ENCODE measurements at regions not wholly inside any gene's neighbourhood (a gene's known extent, or its start where the extent isn't known, plus 50 kb on each side); places are given as distances from the start of the nearest gene placed in this dataset.

- Histone ChIP-seq H2AK5ac (ENCODE audit: low read length, severe bottlenecking) (no peak overlapping the region), H3K18ac (ENCODE audit: low read depth in 1 of 2, low read length in 2 of 2) (no peak overlapping the region), H3K9ac (ENCODE audit: low read length) (no peak overlapping the region), H2BK120ac (ENCODE audit: low read depth, low read length) (no peak overlapping the region), H2BK5ac (ENCODE audit: low read depth, low read length, poor library complexity, severe bottlenecking) (no peak overlapping the region), H3K36me3 (ENCODE audit: control insufficient read depth in 1 of 2, insufficient read depth in 2 of 2, low read depth in 1 of 2, low read length in 2 of 2) (no peaks in the 10 kb centered on the region), H2BK15ac (ENCODE audit: low read depth, poor library complexity, severe bottlenecking) (no peak overlapping the region), H4K91ac (ENCODE audit: low read length) (no peak overlapping the region), H3K4me2 (ENCODE audit: low read length, poor library complexity, severe bottlenecking) (no peak overlapping the region), H3K9me3 (ENCODE audit: control insufficient read depth, low read length) (peaks cover 5% of the 10 kb centered on the region), H3K4me3 (ENCODE audit: insufficient read depth in 1 of 2, low read depth in 1 of 2, low read length in 2 of 2) (no peak overlapping the region), H3K27ac (ENCODE audit: low read length, poor library complexity, severe bottlenecking) (no peak overlapping the region), H2BK12ac (ENCODE audit: low read length in 2 of 2) (no peak overlapping the region), H3K4ac (ENCODE audit: low read depth in 1 of 2, low read length in 2 of 2) (no peak overlapping the region), H2AFZ (ENCODE audit: low read depth, low read length) (no peak overlapping the region), H3K4me1 (ENCODE audit: control insufficient read depth, insufficient read depth, low read depth, low read length) (no peaks in the 10 kb centered on the region), H3K79me1 (replicated peaks; ENCODE audit: low read length, poor library complexity, severe bottlenecking) (no peaks in the 10 kb centered on the region), H4K8ac (ENCODE audit: low read length) (no peak overlapping the region), H3K27me3 (ENCODE audit: control insufficient read depth in 1 of 2, insufficient read depth in 1 of 2, low read length in 2 of 2) (peaks cover 0 to 2% of the 10 kb centered on the region in 2 experiments), H3K23ac (ENCODE audit: low read length in 2 of 2) (no peak overlapping the region), H3K14ac (ENCODE audit: low read length in 2 of 2) (no peak overlapping the region)
- no peak for DNase-seq
- 75% methylated on average over 5 of the region's 5 CpGs for WGBS
Observed at GRCh38 chr18:78865056-78865598, 114.5 kb upstream of the SALL3 start.

DNA sequence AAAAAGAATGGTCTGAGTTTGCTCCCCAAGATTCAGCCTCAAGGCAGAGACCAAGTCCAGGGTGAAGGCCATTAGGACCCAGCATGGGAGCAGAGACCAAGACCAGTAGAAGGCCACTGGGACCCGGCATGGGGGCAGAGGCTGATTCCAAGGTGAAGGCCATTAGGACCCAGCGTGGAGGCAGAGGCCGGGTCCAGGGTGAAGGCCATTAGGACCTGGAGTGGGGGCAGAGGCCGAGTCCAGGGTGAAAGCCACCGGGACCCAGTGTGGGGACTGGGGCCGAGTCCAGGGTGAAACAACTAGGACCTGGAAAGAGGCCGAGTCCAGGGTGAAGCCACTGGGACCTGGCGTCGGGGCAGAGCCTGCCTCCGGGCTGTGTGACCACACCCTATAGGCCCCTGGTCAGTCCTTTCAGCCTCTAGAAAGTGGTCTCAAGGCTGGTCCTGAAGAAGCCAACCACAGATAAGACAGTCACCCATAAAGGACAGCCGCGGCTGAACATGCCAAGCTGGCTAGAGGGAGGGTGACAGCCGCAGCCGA, 113.8 kb upstream of the SALL3 start:
- H2BK5ac ChIP-seq (ENCODE audit: low read depth, low read length, poor library complexity, severe bottlenecking) = no peak overlapping the region
- WGBS = 91% methylated on average over 14 of the region's 14 CpGs
- H2BK15ac ChIP-seq (ENCODE audit: low read depth, poor library complexity, severe bottlenecking) = no peak overlapping the region
- H3K27ac ChIP-seq (ENCODE audit: low read length, poor library complexity, severe bottlenecking) = no peak overlapping the region
- no peak overlapping the region for H2BK12ac ChIP-seq (ENCODE audit: low read length in 2 of 2)
- no peaks in the 10 kb centered on the region for H3K79me1 ChIP-seq (replicated peaks; ENCODE audit: low read length, poor library complexity, severe bottlenecking)
- no peak for DNase-seq
- no peak overlapping the region for H3K4me2 ChIP-seq (ENCODE audit: low read length, poor library complexity, severe bottlenecking)
- H3K14ac ChIP-seq (ENCODE audit: low read length in 2 of 2) = no peak overlapping the region
- H3K36me3 ChIP-seq (ENCODE audit: control insufficient read depth in 1 of 2, insufficient read depth in 2 of 2, low read depth in 1 of 2, low read length in 2 of 2) = no peaks in the 10 kb centered on the region
- no peak overlapping the region for H3K4me3 ChIP-seq (ENCODE audit: insufficient read depth in 1 of 2, low read depth in 1 of 2, low read length in 2 of 2)
- no peak overlapping the region for H3K18ac ChIP-seq (ENCODE audit: low read depth in 1 of 2, low read length in 2 of 2)
- H2AFZ ChIP-seq (ENCODE audit: low read depth, low read length) = no peak overlapping the region
- H3K27me3 ChIP-seq (ENCODE audit: control insufficient read depth in 1 of 2, insufficient read depth in 1 of 2, low read length in 2 of 2) = no peaks in the 10 kb centered on the region
- no peak overlapping the region for H4K8ac ChIP-seq (ENCODE audit: low read length)
- H4K91ac ChIP-seq (ENCODE audit: low read length) = no peak overlapping the region
- H2AK5ac ChIP-seq (ENCODE audit: low read length, severe bottlenecking) = no peak overlapping the region
- no peaks in the 10 kb centered on the region for H3K4me1 ChIP-seq (ENCODE audit: control insufficient read depth, insufficient read depth, low read depth, low read length)
- no peak overlapping the region for H2BK120ac ChIP-seq (ENCODE audit: low read depth, low read length)
- H3K23ac ChIP-seq (ENCODE audit: low read length in 2 of 2) = no peak overlapping the region
- H3K9ac ChIP-seq (ENCODE audit: low read length) = no peak overlapping the region
- no peaks in the 10 kb centered on the region for H3K9me3 ChIP-seq (ENCODE audit: control insufficient read depth, low read length)
- H3K4ac ChIP-seq (ENCODE audit: low read depth in 1 of 2, low read length in 2 of 2) = no peak overlapping the region

DNA sequence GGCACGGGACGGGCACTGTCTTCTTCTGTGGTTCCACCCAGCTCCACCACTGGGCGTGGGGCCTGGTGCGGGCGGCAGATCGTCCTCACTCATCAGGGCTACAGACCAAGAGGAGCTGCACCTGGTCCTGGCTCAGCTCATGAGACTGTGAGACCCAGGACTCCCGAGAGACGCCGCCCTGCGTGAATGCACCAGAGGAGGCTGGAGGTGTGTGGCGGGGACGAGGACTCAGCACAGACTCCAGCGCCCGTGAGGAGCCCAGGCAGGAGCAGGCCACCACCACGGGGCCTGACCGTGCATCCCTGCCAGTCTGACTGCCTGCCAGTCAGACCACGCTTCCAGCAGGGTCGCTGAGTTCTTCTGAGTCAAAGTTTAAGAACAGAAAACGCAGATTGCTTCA, 112.5 kb upstream of the SALL3 start:
- H3K4me2 ChIP-seq (ENCODE audit: low read length, poor library complexity, severe bottlenecking) = no peak overlapping the region
- WGBS = 90% methylated on average over 19 of the region's 19 CpGs

GRCh38 chr18:78868330-78869316, 111.0 kb upstream of the SALL3 start:
- Histone ChIP-seq H2BK15ac (ENCODE audit: low read depth, poor library complexity, severe bottlenecking) (no peak overlapping the region), H3K23ac (ENCODE audit: low read length in 2 of 2) (no peak overlapping the region), H2AFZ (ENCODE audit: low read depth, low read length) (no peak overlapping the region), H2BK5ac (ENCODE audit: low read depth, low read length, poor library complexity, severe bottlenecking) (no peak overlapping the region), H2BK120ac (ENCODE audit: low read depth, low read length) (no peak overlapping the region), H4K8ac (ENCODE audit: low read length) (no peak overlapping the region), H3K4ac (ENCODE audit: low read depth in 1 of 2, low read length in 2 of 2) (no peak overlapping the region), H3K4me1 (ENCODE audit: control insufficient read depth, insufficient read depth, low read depth, low read length) (no peaks in the 10 kb centered on the region), H3K4me2 (ENCODE audit: low read length, poor library complexity, severe bottlenecking) (no peak overlapping the region), H3K79me1 (replicated peaks; ENCODE audit: low read length, poor library complexity, severe bottlenecking) (no peaks in the 10 kb centered on the region), H2BK12ac (ENCODE audit: low read length in 2 of 2) (no peak overlapping the region), H3K36me3 (ENCODE audit: control insufficient read depth in 1 of 2, insufficient read depth in 2 of 2, low read depth in 1 of 2, low read length in 2 of 2) (no peaks in the 10 kb centered on the region), H2AK5ac (ENCODE audit: low read length, severe bottlenecking) (no peak overlapping the region), H4K91ac (ENCODE audit: low read length) (no peak overlapping the region), H3K9ac (ENCODE audit: low read length) (no peak overlapping the region), H3K4me3 (ENCODE audit: insufficient read depth in 1 of 2, low read depth in 1 of 2, low read length in 2 of 2) (no peak overlapping the region), H3K9me3 (ENCODE audit: control insufficient read depth, low read length) (no peaks in the 10 kb centered on the region), H3K27me3 (ENCODE audit: control insufficient read depth in 1 of 2, insufficient read depth in 1 of 2, low read length in 2 of 2) (no peaks in the 10 kb centered on the region), H3K14ac (ENCODE audit: low read length in 2 of 2) (no peak overlapping the region), H3K18ac (ENCODE audit: low read depth in 1 of 2, low read length in 2 of 2) (no peak overlapping the region), H3K27ac (ENCODE audit: low read length, poor library complexity, severe bottlenecking) (no peak overlapping the region)
- no peak for DNase-seq
- 87% methylated on average over 14 of the region's 17 CpGs for WGBS

More for the DNA sequence above, 112.5 kb upstream of the SALL3 start:
- Histone ChIP-seq H3K4ac (ENCODE audit: low read depth in 1 of 2, low read length in 2 of 2) (no peak overlapping the region), H3K27me3 (ENCODE audit: control insufficient read depth in 1 of 2, insufficient read depth in 1 of 2, low read length in 2 of 2) (no peaks in the 10 kb centered on the region), H3K79me1 (replicated peaks; ENCODE audit: low read length, poor library complexity, severe bottlenecking) (no peaks in the 10 kb centered on the region), H3K9me3 (ENCODE audit: control insufficient read depth, low read length) (no peaks in the 10 kb centered on the region), H3K36me3 (ENCODE audit: control insufficient read depth in 1 of 2, insufficient read depth in 2 of 2, low read depth in 1 of 2, low read length in 2 of 2) (no peaks in the 10 kb centered on the region), H3K27ac (ENCODE audit: low read length, poor library complexity, severe bottlenecking) (no peak overlapping the region), H2BK15ac (ENCODE audit: low read depth, poor library complexity, severe bottlenecking) (no peak overlapping the region), H3K4me3 (ENCODE audit: insufficient read depth in 1 of 2, low read depth in 1 of 2, low read length in 2 of 2) (no peak overlapping the region), H2BK120ac (ENCODE audit: low read depth, low read length) (no peak overlapping the region), H2BK5ac (ENCODE audit: low read depth, low read length, poor library complexity, severe bottlenecking) (no peak overlapping the region), H2AFZ (ENCODE audit: low read depth, low read length) (no peak overlapping the region), H3K4me1 (ENCODE audit: control insufficient read depth, insufficient read depth, low read depth, low read length) (no peaks in the 10 kb centered on the region), H3K18ac (ENCODE audit: low read depth in 1 of 2, low read length in 2 of 2) (no peak overlapping the region), H3K23ac (ENCODE audit: low read length in 2 of 2) (no peak overlapping the region), H2BK12ac (ENCODE audit: low read length in 2 of 2) (no peak overlapping the region), H4K8ac (ENCODE audit: low read length) (no peak overlapping the region), H3K9ac (ENCODE audit: low read length) (no peak overlapping the region), H3K14ac (ENCODE audit: low read length in 2 of 2) (no peak overlapping the region), H4K91ac (ENCODE audit: low read length) (no peak overlapping the region), H2AK5ac (ENCODE audit: low read length, severe bottlenecking) (no peak overlapping the region)
- DNase-seq = no peak

Measured in mesenchymal stem cell (in vitro differentiated cells and primary cell).